HG02840 (cell line): ENCODE measurements at regions not wholly inside any gene's neighbourhood (a gene's known extent, or its start where the extent isn't known, plus 50 kb on each side); places are given as distances from the start of the nearest gene placed in this dataset.

Experiments used
- ATAC-seq: cut with Tn5 transposase; IDR thresholded peaks from one replicate; pipeline ENCODE4 v1.9.1; 2021; ENCODE audit warnings: mild to moderate bottlenecking, moderate library complexity, moderate number of reproducible peaks; ENCODE audit not compliant: unreplicated experiment, low FRiP score

DNA sequence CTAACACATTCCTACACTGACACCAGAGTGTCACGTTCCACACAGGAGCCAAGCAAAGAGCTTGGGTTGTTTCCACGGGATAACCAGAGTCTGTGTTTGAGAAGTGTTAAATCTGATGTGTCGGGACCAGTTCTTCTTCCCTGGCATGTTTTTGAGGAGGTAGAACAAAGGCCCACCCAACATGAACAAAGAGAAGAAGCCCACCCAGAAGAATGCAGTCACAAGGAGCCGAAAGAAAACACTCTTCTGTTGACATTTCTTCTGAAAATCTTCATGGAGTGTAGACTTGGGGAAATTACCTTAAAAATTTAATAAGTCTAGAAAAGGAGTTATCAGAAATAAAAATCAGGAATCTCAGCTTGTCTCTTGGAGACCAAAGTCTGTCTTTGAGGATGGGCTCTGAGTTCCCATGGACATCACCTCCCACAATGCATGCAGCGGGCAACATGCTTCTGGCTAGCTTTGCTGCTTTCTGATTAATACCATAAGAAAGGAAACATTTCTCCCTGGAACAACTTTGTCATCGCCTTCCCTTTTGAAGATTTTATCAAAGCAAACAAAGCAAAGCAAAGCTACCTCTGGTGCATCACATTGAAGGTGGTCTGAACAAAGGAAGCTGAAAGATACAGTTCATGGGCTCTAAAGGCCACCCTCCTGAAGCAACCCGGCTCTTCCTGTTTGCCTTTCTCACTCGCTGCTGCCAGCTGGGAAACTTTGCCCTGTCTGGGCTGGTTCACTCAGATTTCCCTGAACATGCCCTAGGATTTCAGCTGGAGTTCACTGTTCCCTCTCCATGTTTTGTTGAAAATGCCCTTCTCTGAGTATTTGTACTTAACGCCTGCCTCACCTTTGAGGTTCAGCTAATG, 448.1 kb downstream of the KIF16B start:
- no peak for ATAC-seq

GRCh38 chr20:16124491-16124890, 448.8 kb downstream of the KIF16B start:
- ATAC-seq, result no peak

GRCh38 chr20:16123623-16124022, 449.6 kb downstream of the KIF16B start:
- no peak for ATAC-seq

DNA sequence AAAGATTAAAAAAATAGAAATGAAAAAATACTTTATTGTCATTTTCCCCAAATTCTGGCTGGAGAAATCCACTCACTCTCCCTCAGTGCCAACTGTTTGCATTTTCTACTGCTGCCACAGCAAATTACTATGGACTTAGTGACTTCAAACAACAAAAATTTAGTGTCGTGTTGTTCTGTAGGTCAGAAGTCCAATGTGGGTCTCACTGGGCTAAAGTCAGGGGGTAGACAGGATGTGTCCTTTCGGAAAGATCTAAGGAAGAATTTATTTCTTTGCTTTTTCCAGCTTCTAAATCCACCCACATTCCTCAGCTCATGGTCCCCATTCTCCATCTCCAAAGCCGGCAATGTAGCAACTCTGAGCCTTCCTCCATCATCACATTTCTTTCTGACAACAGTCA, 453.3 kb downstream of the KIF16B start:
- no peak for ATAC-seq

DNA sequence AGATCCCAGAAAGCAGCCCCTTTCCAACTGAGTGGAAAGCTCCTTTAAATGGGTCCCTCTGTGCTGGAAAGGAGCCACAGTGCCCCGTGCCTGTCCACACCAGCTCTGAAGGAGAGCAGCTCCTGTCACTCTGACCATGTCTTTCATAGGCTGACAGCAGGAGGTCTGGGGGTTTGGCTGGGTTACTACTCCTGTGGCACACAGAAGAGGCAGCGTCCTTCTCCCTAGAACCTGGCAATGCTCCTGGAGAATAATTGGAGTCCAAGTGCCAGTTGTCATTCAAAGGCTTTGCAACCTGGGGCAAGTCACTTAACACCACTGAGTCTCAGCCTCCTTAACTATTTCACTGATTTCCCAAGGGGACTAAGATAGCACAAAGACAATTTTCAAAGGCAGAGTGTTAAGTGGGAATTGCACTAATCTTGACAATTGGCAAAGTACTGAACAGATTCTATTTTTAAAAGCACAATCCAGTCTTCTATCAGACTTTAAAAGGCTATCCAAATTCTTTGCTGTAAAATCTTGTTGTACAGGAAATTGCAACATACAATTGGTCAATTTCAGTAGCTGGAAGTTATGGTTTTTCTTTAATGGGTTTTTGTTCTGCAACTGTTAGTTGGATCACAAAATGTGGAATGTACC, 457.2 kb downstream of the KIF16B start:
- ATAC-seq, result no peak

DNA sequence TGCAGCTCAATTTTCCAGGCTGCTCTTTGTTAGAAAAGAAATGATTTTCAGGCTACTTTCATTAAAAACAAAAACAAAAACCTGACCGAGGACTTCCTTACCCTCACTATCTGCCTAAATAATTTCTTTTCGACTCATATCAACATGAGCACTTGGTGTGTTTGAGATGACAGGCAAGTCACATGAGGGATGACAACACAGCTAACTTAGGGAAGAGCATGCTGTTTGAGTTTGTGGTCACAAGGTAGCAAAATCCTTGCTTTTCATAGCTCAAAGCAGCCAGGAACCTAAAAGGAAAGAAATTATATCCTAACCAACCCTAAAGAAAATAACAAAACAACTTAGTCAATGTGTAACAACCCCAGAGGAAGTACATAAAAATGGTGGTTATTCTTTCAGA, 459.5 kb downstream of the KIF16B start:
- ATAC-seq, result no peak

GRCh38 chr20:16111852-16112412, 461.3 kb downstream of the KIF16B start:
- ATAC-seq, result no peak

- ATAC-seq, result no peak
These were observed 461.9 kb downstream of the KIF16B start for GRCh38 chr20:16111172-16111832.

- ATAC-seq, result no peak
These were observed 465.9 kb downstream of the KIF16B start for GRCh38 chr20:16107172-16107870.

DNA sequence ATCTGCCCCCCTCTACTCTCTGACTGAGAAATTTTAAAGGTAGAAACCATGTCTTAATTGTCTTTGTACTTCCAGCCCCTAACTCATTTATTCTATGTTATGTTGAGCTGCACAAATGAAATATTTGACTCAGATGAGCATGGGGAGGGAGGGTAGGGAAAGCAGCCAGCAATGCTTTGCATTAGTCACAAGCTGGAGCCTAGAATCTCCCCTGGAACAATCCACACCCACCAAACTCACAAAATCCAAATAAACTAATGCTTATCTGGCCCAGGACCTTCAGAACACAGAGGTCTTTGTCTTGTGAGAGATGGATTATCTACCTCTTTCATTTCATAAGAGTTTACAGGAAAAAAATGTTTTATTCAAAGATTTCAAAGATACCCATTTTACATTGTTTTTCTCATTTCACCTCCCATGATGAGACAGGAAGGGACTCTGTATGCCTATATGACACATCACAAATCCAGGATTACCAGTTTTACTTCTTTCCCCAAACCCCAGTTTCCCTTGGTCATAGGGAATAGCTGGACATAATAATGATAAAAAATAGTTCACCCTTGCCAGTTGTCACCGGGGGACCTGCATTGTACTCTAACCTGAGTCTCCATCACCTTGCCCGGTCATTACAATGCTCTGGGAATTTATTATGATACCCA, 466.9 kb downstream of the KIF16B start:
- ATAC-seq, result no peak

DNA sequence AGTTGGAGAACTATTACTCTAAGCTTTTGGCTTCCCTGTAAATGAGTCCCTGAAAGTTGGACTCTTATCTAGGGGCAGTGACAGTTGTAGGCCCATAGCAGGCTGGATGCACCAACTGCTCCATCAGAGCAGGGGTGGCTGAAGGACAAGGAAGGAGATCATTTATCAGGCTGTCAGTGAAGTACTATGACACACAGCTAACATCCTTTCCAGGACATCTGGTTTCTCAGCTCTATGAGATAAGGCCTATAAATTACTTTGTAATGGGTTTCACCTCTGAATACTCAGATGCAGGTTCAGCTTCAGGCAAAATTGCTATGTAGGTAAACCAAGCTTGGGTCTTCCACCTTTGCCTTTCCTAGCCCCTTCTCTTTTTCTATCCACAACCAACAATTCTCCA, 468.5 kb downstream of the KIF16B start:
- no peak for ATAC-seq
